HG03103 (cell line): ENCODE measurements at regions not wholly inside any gene's neighbourhood (a gene's known extent, or its start where the extent isn't known, plus 50 kb on each side); places are given as distances from the start of the nearest gene placed in this dataset.

ENCODE experiments used
- ATAC-seq: cut with Tn5 transposase; IDR thresholded peaks from one replicate; pipeline ENCODE4 v1.9.1; 2021; ENCODE audit warnings: low read depth; ENCODE audit not compliant: unreplicated experiment

DNA sequence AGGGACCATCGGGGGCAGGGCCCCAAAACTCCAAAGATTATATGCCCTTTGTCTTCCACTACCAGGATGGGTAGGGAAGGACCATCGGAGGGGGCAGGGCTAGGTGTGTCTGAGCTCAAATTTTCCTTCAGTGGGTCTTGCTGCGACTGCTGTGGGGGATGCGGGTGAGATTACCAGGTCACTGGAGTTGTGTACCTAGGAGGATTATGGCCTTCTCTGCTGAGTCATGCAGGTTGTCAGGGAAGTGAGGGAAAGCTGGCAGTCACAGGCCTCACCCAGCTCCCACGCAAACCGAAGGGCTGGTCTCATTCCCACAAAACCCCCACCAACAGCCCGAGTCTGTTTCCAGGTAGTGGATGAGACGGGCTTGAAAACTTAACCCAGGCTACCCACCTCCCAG lies 489.4 kb downstream of the ZNF608 start:
- ATAC-seq = no peak

DNA sequence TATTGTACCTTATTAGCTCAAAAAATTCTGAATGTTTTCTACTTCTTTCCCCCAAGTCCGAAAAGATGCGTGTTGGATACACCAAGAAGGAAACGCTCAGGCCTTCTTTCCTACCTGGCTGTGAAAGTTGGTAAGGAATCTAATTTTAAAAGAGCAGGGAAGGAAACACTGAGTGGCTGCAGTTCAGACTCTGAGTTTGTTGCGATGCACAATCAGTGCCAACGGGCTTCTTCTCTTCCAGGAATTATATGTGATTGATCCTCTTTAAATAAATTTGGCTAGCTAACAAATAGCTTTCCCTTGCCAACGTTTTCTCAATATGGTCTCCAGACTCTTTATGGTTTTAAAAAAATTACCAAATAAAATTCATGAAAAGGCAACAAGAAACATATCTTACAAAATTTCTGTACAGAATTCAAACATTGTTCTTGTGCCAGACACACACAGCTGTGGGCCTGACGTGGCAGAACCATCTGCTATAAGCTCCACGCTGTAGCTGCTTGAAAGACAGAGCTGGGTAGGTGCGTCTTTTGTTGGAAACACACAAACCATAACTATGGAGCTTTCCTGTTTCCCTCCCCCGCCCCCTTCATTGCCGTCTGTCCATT lies 493.1 kb downstream of the ZNF608 start:
- ATAC-seq = no peak

DNA sequence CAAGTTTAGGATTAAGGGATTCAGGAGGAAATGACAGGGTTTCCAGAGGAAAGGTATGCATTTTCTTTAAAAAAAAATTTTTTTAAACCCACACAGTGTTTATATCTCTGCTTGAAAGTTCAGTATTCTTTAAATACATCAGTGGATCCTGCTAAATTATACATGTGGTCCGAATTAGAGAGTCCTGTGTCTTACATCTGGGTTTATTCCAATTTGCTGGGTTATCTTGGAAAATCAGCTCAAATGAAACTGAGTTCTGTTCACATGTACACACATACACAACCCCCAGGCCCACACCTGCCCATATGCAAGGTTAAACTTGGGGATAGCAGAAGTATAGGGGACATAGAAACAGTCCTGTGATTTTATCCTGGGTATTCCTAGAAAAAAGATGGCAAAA lies 493.7 kb downstream of the ZNF608 start:
- no peak for ATAC-seq

DNA sequence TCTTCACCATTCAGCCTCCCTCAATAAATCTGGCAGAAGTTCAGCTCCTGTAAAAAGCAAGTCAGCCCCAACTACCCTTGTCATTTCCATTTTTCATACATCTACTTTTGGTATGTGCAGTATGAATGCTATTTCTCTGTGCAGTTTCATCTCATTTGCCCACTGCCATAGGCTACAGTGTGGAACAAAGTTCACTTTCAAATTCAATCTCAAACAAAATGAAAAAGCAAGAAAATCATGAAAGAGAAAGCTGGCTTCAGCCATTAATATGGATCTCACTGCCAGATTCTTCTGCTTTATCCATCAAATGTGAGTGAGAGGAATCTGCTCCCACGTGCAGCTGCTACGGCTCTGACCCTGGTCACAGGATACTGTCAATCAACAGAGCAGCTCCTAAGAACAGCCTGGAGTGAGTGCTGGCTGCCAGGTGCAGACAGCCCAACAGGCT lies 494.2 kb downstream of the ZNF608 start:
- no peak for ATAC-seq

DNA sequence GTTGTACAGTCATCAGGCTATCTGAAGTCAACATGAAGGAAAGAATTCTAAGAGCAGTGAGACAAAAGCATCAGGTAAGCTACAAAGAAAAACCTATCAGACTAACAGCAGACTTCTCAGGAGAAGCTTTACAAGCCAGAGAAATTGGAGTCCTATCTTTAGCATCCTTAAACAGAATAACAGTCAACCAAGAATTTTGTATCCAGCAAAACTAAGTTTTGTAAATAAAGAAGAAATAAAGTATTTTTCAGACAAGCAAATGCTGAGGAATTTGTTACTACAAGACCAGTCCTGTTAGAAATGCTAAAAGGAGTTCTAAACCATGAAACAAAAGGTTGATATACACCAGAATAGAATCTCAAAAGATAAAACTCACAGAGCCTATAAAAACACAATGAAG lies 501.2 kb downstream of the ZNF608 start:
- ATAC-seq = no peak

DNA sequence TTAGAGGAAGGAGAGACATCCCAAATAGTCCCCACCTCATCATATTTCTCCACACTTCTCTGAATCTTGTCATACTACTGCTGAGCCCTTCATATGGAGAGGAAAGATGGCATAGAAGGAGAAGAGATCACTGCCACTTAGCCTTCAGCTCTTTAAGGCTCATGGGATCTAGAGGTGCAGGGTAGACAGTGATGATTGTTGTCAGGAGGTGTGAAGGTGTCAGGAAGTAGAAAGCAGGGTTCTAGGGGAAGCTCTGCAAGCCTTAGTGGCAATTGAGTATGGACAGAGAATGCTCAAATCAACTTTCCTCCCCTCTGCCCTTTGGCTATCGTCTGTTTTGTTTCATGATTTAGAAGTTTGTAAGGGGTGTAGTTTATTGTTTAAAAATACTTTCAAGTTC lies 505.7 kb downstream of the ZNF608 start:
- no peak for ATAC-seq

DNA sequence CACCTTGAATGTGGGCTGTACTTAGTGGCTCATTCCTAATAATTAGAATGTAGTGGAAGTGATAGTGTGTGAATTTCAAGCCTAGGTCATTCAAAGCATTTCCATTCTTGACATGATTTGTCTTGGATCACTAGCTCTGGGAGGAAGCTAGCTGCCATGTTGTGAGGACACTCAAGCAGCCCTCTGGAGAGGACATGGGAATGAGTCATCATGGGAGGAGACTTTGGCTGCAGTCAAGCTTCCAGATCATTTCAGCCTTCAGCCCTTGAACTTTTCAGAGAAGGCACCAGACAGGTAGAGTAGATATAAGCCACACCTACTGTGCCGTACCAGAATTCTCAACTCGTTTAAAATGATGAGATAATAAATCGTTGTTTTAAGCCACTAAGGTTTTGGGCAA lies 506.9 kb downstream of the ZNF608 start:
- no peak for ATAC-seq

DNA sequence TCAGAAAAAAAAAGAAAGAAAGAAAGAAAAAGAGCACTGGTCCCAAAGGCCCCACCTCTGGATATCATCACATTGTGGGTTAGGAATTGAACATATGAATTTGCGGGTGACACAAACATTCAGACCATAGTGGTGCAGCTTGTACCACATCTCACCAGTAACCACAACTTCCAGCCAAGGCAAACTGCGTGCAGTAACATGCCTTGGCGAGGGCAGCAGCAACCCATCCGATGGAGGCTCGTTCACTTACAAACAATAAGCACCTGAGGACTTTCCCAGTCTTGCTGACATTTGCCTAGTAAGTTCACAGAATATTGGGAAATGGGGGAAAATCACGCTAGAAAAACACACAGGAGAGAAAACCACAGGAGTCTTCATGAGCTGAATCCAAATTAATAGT lies 508.1 kb downstream of the ZNF608 start:
- ATAC-seq = no peak

DNA sequence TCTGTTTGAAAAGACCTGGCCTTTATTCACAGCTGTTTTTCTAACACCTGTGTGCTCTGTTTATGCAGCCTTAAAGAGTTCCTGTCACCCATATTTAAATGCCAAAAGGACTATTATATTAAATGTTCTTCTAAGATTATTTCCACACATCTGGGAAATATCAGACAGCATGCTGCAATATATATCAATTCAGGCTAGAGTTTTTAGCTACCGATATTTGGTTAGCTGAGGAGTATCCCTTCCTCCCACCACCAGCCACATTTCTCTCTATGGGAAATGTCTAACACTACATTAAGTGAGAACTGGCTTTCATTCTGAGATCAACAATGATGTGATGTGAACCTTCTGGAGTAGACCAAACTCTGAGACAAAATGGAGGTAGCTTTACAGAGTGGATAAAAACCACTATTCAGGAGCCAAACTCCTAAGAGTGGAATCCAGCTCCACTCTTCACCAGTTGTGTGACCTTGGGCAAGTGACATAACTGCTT lies 509.2 kb downstream of the ZNF608 start:
- ATAC-seq = no peak

DNA sequence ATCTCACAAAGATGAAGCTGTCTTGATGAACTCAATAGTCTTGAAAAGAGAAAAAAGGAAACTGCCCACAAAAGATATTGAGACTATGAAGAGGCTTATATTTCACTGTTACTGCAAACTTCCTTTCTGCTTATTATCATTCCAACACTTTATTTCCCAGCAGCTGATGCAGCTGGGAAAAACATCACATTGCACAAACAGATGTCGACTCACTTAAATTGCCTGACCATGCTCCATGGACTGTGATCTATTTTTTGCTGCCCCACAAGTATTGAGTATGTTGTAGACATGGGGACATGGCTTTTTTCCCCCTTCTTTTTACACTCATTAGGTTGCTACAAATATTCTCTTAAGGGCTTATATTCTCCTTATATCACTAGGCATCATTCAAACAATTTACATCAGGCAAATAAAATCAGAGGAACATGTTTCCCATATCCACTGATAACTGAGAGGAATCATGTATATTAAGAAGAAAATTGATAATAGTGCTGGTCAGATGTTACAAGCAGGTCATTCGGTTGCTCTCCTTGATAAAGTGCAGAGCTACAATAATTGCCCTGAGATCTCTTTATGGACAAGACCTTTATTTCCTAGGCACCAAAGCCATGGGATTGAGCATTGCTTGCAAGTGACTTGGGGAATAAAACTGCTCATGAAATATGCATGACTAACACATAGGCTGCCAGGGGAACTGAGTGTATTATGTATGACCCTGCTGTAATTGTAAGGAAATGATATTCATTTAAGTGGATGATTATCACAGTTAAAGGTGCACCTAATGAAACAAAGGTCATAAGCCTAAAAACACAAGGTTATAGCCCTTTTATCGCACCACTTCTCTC lies 509.9 kb downstream of the ZNF608 start:
- no peak for ATAC-seq

DNA sequence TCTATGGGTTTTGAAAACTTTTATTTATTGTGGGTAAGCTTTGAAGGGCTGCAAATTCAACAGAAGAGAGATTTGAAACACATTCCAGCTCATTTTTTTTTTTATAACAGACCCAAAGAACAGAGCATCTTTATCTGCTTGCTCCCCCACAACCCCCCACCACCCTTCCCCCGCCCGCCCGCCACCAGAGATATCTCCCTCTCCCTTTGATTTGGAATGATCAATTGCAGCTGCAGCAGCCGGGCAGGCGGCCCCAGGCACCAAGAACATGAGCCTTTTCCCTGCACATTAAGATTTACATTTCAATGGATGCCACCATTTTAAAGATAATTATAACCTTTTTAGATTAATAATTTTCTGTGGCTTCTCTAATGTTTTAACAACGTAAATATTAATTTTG lies 510.9 kb downstream of the ZNF608 start:
- no peak for ATAC-seq

DNA sequence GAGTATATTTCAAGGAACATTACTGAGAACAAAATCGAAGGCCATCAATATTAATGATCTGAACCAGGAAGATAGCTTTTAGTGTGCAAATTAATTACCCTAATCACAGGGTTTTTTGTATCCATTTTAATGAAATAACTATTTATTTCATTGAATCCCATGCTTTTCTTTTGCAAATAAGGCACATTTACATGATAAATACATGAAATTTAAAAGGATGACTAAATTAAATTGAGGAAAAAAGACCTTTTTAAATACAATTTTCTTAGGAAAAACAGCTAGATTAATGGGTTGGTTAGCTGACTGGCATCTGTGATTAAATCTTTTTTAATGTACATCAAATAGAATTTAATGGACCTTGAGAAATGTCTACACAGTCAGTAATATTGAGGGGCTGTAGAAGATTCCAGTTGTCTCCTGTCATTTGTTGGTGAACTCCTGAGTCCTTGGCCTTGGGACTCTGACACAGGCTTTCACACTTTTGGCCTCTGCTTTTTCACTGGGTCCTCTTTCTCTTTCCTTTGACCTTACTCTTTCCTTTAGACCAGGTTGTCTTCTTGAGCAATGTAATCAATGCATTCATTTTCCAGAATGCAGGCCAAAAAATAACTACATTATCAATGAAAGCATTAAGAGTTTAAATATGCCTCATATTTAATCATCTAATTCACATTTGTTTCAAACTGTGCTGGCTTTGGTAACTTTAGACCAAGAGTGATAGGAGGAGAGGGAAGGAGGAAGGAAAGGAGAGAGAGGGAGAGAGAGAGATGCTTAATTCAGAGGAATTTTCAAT lies 511.5 kb downstream of the ZNF608 start:
- ATAC-seq = no peak

DNA sequence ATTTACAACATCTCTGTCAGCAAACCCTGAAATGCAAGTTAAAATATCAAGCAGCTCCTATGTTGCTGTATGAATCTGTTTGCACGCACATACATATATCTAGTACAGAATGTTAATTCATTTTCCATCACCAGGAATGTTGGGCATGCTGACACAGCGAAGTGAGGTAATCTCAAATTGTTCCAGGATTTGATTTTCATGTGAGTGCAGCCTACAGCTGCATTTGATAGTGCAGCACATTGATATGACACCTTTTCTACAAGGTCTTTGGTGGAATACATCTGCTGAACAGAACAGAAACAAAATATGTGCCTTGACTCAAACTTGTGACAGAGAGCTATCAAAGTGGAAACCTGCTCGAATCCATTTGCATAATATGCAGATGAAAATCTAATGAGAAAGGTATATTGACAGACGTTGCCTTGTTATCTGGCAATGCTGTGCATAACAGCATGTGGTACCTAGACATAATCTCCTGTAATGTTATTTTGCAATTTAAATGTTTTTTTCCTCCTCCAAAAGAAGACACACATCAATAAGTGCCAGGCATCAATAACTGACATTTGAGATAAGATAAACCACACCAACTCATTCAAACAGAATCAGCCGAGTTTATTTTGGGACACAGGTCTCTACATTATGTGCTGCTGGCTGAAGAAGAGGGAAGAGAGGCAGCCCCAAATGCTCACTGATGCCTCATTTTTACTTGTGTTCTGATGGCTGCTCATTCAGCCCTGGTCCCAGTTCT lies 512.2 kb downstream of the ZNF608 start:
- ATAC-seq = no peak

DNA sequence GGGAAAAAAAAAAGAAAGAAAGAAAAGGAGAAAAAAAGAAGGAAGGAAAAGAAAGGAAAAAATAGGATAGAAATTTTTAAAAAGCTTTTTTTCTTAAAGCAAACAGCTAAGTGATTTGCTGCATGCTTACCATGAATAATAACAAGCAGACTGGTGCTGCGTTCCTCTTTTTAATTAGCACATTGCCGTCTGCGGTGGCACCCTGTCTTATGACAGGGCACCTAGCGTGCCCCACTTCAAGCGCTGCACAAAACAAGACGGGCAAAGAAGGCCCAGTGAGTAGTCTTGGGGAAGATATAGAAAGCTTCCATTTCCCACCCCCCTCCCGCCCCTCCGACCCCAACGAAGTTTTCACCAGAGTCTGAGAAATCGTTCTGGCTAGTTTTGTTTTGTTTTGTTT lies 513.9 kb downstream of the ZNF608 start:
- no peak for ATAC-seq

DNA sequence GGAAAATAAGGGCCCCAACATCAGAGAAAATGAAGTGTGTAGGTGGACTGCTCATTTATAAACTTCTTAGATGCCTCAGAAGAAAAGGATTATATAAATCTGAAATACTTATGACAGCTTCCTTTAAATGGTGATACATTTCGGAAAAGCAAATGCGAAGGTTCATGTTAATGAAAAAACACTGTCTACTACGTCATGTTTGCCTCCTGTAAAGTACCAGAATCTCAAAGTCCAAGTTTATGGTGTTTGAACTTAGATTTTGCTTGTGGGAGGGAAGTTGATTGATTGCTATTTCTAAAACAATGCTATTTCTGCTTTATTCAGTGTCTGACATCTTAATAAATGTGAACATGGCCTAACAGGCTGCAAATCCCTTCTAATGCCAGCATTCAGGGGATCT lies 514.6 kb downstream of the ZNF608 start:
- no peak for ATAC-seq

DNA sequence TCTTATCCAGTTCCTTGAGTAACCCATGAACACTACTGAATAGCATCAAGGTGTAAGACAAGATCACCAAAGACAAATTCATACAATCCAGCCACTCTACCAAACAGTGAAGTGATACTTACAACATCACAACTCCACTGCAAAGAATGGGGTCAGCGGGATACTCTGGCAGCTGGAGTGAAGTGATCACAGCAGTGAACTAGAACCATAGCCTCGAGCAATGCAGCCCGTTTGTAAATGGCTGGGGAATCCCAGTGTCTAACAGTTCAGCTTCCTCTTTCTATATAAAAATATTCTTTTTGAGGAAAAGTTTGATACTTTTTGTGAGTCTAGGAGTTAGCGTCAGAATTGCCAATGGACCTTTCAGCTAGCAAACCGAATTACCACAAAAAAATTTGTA lies 515.2 kb downstream of the ZNF608 start:
- no peak for ATAC-seq

DNA sequence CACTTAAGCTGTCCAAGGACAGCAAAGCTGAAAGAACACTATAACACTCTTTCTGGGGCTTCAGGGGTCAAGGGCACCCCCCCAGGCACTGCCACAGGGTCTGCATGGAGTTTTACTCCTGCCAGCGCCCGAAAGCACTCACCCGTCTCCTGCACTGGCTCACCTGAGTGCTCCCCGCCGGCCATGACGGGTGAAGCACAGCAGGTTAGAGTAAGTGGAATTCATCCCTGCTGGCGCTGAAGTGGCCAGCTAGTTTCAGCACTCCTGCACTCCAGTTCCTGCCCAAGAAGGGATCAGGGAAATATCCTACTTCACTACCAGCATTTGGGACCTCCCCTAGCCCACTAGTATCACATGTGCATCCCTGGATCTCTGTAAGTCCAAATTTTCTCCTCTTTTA lies 516.0 kb downstream of the ZNF608 start:
- no peak for ATAC-seq

DNA sequence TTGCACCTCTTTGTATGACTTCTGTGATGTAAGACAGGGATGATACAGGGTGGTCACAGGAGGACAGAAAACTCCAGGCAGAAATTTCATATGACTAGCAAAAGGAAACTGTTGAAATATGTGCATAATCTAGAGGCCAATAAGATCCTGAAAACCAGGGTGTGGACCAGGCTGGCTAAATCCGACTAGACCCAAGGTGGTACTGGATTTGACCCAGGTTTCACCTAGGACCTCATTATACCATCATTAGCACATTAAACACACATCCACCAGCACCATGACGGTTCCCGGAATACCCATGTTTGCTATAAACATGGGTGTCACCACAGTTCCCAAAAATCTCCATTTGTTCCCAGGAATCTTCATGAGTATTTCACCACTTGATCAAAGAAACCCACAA lies 517.1 kb downstream of the ZNF608 start:
- ATAC-seq = no peak

DNA sequence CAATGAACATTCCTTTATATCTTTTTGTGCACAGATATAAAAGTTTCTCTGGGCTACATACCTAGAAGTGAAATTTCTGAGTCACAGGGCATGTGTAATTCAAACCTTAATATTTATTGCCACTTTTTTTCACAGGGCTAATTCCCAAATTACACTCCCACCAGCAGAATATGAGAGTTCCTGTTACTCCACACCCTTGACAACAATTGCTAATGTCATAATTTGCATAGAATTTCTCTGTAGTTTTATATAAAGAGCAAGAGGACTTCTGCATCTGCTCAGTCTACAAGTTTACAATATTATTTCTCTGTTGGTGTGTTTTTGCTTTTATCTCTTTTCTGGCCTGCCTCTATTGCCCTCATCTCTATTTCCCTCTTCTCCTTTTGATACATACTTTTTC lies 518.5 kb downstream of the ZNF608 start:
- ATAC-seq = no peak

DNA sequence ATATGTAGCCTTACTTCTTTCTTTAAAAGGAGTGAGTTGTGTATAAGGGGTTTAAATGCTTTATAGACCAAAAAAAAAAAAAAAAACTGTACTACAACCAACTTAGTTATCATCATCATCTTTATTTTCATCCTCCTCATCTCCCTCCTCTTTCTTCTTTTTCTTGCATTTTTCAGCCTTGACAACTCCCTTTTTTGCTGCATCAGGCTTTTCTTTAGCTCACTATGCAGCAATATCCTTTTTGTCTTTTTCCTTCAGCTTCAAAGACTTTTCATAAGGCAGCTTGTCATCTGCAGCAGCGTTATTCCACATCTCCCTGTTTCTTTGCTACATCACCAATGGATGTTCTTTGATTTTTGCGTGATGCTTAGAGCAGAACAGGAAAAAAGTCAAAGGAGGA lies 526.0 kb downstream of the ZNF608 start:
- no peak for ATAC-seq

DNA sequence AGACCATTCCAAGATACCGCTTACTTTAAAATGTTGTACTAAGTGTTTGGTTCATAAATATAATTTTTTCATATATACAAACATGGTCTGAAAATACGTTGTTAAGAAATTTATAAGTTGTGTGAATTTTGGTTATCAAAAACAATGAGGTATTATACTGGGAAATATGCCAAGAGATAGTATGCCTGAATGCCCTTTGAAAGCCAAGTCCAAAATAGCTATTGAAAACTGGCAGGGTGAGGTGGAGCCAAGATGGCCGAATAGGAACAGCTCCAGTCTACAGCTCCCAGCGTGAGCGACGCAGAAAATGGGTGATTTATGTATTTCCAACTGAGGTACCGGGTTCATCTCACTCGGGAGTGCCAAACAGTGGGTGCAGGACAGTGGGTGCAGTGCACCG lies 533.5 kb downstream of the ZNF608 start:
- ATAC-seq = no peak
